Body of pancreas (tissue), 4 donors: ENCODE measurements at regions not wholly inside any gene's neighbourhood (a gene's known extent, or its start where the extent isn't known, plus 50 kb on each side); places are given as distances from the start of the nearest gene placed in this dataset.

Experiments
- POLR2A ChIP-seq, 3 donors: fragments of 450-650 bp; IDR thresholded peaks; one replicate each; pipeline ENCODE4 v1.6.1; 2016; ENCODE audit warnings: antibody characterized with exemption in 3 of 3, mild to moderate bottlenecking in 2 of 3
- TF ChIP-seq, protein P1 (sequence below), 7 experiments: fragments of 450-650 bp in 4 of 7; fragments of 200-600 bp in 3 of 7; sonication (generic) in 3 of 7; IDR thresholded peaks; one replicate each; pipeline ENCODE4 v1.5.1; 2016 to 2019; ENCODE audit warnings: antibody characterized with exemption in 7 of 7

GRCh38 chr11:103623933-103624332 is 412.5 kb upstream of the DDI1 start:
- TF ChIP-seq, protein P1, sequence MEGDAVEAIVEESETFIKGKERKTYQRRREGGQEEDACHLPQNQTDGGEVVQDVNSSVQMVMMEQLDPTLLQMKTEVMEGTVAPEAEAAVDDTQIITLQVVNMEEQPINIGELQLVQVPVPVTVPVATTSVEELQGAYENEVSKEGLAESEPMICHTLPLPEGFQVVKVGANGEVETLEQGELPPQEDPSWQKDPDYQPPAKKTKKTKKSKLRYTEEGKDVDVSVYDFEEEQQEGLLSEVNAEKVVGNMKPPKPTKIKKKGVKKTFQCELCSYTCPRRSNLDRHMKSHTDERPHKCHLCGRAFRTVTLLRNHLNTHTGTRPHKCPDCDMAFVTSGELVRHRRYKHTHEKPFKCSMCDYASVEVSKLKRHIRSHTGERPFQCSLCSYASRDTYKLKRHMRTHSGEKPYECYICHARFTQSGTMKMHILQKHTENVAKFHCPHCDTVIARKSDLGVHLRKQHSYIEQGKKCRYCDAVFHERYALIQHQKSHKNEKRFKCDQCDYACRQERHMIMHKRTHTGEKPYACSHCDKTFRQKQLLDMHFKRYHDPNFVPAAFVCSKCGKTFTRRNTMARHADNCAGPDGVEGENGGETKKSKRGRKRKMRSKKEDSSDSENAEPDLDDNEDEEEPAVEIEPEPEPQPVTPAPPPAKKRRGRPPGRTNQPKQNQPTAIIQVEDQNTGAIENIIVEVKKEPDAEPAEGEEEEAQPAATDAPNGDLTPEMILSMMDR (IDR thresholded peaks at IDR 0.05), result no peak
- no peak for TF ChIP-seq POLR2A (IDR thresholded peaks at IDR 0.05)
